H9 (cell line): ENCODE measurements at regions not wholly inside any gene's neighbourhood (a gene's known extent, or its start where the extent isn't known, plus 50 kb on each side); places are given as distances from the start of the nearest gene placed in this dataset.

Source experiments
- DNase-seq: peaks from one replicate; pipeline ENCODE4 v3.0.0-alpha.2; 2017
- H2AFZ ChIP-seq: one replicate; pipeline ENCODE4 v1.6.1; 2013; ENCODE audit warnings: mild to moderate bottlenecking, low read length, control low read depth, moderate library complexity
- H2AK5ac ChIP-seq: 2 replicates; pipeline ENCODE4 v1.6.1; 2013; ENCODE audit warnings: low read length, control low read depth, mixed read lengths; ENCODE audit not compliant: insufficient read length
- H2BK120ac ChIP-seq: one replicate; pipeline ENCODE4 v1.6.1; 2013; ENCODE audit warnings: low read depth, mild to moderate bottlenecking, low read length, control low read depth, inconsistent platforms; ENCODE audit not compliant: poor library complexity, severe bottlenecking
- H2BK12ac ChIP-seq: 2 replicates; pipeline ENCODE4 v1.6.1; 2013; ENCODE audit warnings: low read length, control low read depth, mixed read lengths, low read depth; ENCODE audit not compliant: insufficient read length
- H2BK15ac ChIP-seq: 2 replicates; pipeline ENCODE4 v1.6.1; 2013; ENCODE audit warnings: low read depth, low read length, control low read depth
- H2BK20ac ChIP-seq: one replicate; pipeline ENCODE4 v1.6.1; 2013; ENCODE audit warnings: low read depth, mild to moderate bottlenecking, low read length, control low read depth, inconsistent platforms; ENCODE audit not compliant: poor library complexity, severe bottlenecking
- H2BK5ac ChIP-seq: 2 replicates; pipeline ENCODE4 v1.6.1; 2013; ENCODE audit warnings: low read length, control low read depth, mixed read lengths; ENCODE audit not compliant: insufficient read length
- H3K14ac ChIP-seq: 2 replicates; pipeline ENCODE4 v1.6.1; 2013; ENCODE audit warnings: low read length, control low read depth; ENCODE audit not compliant: insufficient read depth
- H3K18ac ChIP-seq: 2 replicates; pipeline ENCODE4 v1.6.1; 2013; ENCODE audit warnings: low read depth, mild to moderate bottlenecking, mixed read lengths, low read length, control low read depth; ENCODE audit not compliant: insufficient read length
- H3K23ac ChIP-seq: 2 replicates; pipeline ENCODE4 v1.6.1; 2013; ENCODE audit warnings: low read length, control low read depth, mixed read lengths, low read depth; ENCODE audit not compliant: insufficient read length
- H3K23me2 ChIP-seq: 2 replicates; pipeline ENCODE4 v1.6.1; 2013; ENCODE audit warnings: low read depth, mild to moderate bottlenecking, mixed read lengths, low read length, control low read depth; ENCODE audit not compliant: insufficient read length, poor library complexity, severe bottlenecking
- H3K27ac ChIP-seq: 2 replicates; pipeline ENCODE4 v1.5.1; 2013; ENCODE audit warnings: low read length, control low read depth, mixed read lengths, low read depth; ENCODE audit not compliant: insufficient read length
- H3K27me3 ChIP-seq: 2 replicates; pipeline ENCODE4 v1.6.1; 2013; ENCODE audit warnings: low read length, control low read depth, inconsistent platforms; ENCODE audit not compliant: insufficient read depth
- H3K4ac ChIP-seq: 2 replicates; pipeline ENCODE4 v1.6.1; 2013; ENCODE audit warnings: low read depth, mild to moderate bottlenecking, control low read depth, inconsistent platforms, low read length, moderate library complexity
- H3K4me1 ChIP-seq: 2 replicates; pipeline ENCODE4 v1.6.1; 2013; ENCODE audit warnings: low read length, control low read depth, inconsistent platforms; ENCODE audit not compliant: insufficient read depth
- H3K4me2 ChIP-seq: 2 replicates; pipeline ENCODE4 v1.6.1; 2013; ENCODE audit warnings: low read length, control low read depth, mixed read lengths; ENCODE audit not compliant: insufficient read length, insufficient read depth
- H3K56ac ChIP-seq: 2 replicates; pipeline ENCODE4 v1.6.1; 2013; ENCODE audit warnings: low read depth, mild to moderate bottlenecking, mixed read lengths, low read length, control low read depth; ENCODE audit not compliant: insufficient read length
- H3K79me1 ChIP-seq: 2 replicates; pipeline ENCODE4 v1.6.1; 2013; ENCODE audit warnings: low read depth, mild to moderate bottlenecking, moderate library complexity, low read length, control low read depth, inconsistent platforms; ENCODE audit not compliant: insufficient read depth, poor library complexity, severe bottlenecking
- H3K79me2 ChIP-seq: 2 replicates; pipeline ENCODE4 v1.6.1; 2013; ENCODE audit warnings: low read length, control low read depth, inconsistent platforms; ENCODE audit not compliant: insufficient read depth
- H3K9ac ChIP-seq: 2 replicates; pipeline ENCODE4 v1.6.1; 2013; ENCODE audit warnings: low read length, control low read depth, mixed read lengths; ENCODE audit not compliant: insufficient read length; ENCODE audit errors: extremely low read depth
- H3K9me3 ChIP-seq: one replicate; pipeline ENCODE4 v1.6.1; 2013; ENCODE audit warnings: low read depth, low read length, inconsistent platforms; ENCODE audit not compliant: control insufficient read depth
- H3T11ph ChIP-seq: one replicate; pipeline ENCODE4 v1.6.1; 2013; ENCODE audit warnings: mild to moderate bottlenecking, low read length, control low read depth, inconsistent platforms
- H4K20me1 ChIP-seq: one replicate; pipeline ENCODE4 v1.6.1; 2013; ENCODE audit not compliant: control insufficient read depth, insufficient read length, insufficient read depth
- H4K5ac ChIP-seq: 2 replicates; pipeline ENCODE4 v1.6.1; 2013; ENCODE audit warnings: low read depth, mild to moderate bottlenecking, mixed read lengths, low read length, control low read depth; ENCODE audit not compliant: insufficient read length
- H4K8ac ChIP-seq: replicated peaks from 2 replicates; pipeline ENCODE4 v1.6.1; 2013; ENCODE audit warnings: low read length, control low read depth, mixed read lengths, low read depth; ENCODE audit not compliant: insufficient read length
- H4K91ac ChIP-seq: 2 replicates; pipeline ENCODE4 v1.6.1; 2013; ENCODE audit warnings: low read depth, mild to moderate bottlenecking, moderate library complexity, mixed read lengths, low read length, control low read depth; ENCODE audit not compliant: insufficient read length
- H3K27ac Mint-ChIP-seq, 3 experiments: 2 replicates in 2 of 3; 3 replicates in 1 of 3; pipeline ENCODE4 v1.8.0; 2020 to 2021; ENCODE audit warnings: mixed read lengths in 3 of 3, mild to moderate bottlenecking in 1 of 3, moderate library complexity in 1 of 3
- H3K27me3 Mint-ChIP-seq: 2 replicates; pipeline ENCODE4 v1.8.0; 2021; ENCODE audit warnings: low read depth, mild to moderate bottlenecking, moderate library complexity, mixed read lengths
- H3K36me3 Mint-ChIP-seq, 3 experiments: 2 replicates in 2 of 3; 3 replicates in 1 of 3; pipeline ENCODE4 v1.8.0; 2020 to 2021; ENCODE audit warnings: low read depth in 3 of 3, mixed read lengths in 3 of 3; ENCODE audit not compliant: insufficient read depth in 1 of 3
- H3K4me1 Mint-ChIP-seq, 2 experiments: 2 replicates each; pipeline ENCODE4 v1.8.0; 2020; ENCODE audit warnings: mixed read lengths in 2 of 2
- H3K4me3 Mint-ChIP-seq, 2 experiments: 2 replicates in 1 of 2; 3 replicates in 1 of 2; pipeline ENCODE4 v1.8.0; 2020 to 2021; ENCODE audit warnings: mild to moderate bottlenecking in 2 of 2, mixed read lengths in 2 of 2, moderate library complexity in 1 of 2
- H3K9me3 Mint-ChIP-seq, 2 experiments: 2 replicates in 1 of 2; 3 replicates in 1 of 2; pipeline ENCODE4 v1.8.0; 2020; ENCODE audit warnings: mild to moderate bottlenecking in 2 of 2, mixed read lengths in 2 of 2, moderate library complexity in 1 of 2
- WGBS: extraction: QIAGEN DNeasy Blood & Tissue Kit; methylation state at CpG from one replicate; pipeline ENCODE4 v1.1.7; 2013; ENCODE audit warnings: missing lambda C conversion rate, low lambda C conversion rate, mixed read lengths; ENCODE audit not compliant: insufficient read length; ENCODE audit errors: extremely low coverage; 5-methylcytosine and 5-hydroxymethylcytosine counted together
- TF ChIP-seq, protein P1 (sequence below): fragments of 200-600 bp; sonication (generic); conservative IDR thresholded peaks from 3 replicates; pipeline ENCODE4 v1.8.0; 2021; ENCODE audit warnings: antibody characterized with exemption, mild to moderate bottlenecking

DNA sequence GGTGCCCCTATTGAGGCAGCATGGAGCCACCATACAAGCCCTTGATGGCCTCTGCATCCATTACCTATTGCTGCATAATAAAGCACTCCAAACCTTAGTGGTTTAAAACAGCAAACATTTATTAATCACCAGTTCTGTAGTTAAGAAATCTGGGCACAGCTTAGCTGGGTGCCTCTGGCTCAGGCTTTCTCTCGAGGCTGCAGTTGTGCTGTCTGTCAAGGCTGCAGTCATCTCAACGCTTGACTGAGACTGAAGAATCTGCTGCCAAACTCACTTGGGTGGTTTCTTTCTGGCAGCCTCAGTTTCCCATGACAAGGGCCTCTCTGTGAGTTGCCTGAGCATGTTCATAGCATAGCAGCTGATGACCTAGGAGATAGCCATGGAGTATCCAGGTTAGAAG, 207.4 kb upstream of the LRFN2 start:
- no peak overlapping the region for H2AFZ ChIP-seq
- H3K4me3 Mint-ChIP-seq: no peak overlapping the region
- H3K27ac Mint-ChIP-seq: no peak overlapping the region
- no peaks in the 10 kb centered on the region; a peak in 1 of 5 replicates for H3K9me3 Mint-ChIP-seq
- no peak overlapping the region for H2BK15ac ChIP-seq
- no peak overlapping the region for H3T11ph ChIP-seq
- H3K79me1 ChIP-seq: no peaks in the 10 kb centered on the region
- WGBS: no CpG with 5 or more reads among the region's 2 CpGs
- DNase-seq: no peak
- no peaks in the 10 kb centered on the region for H3K23me2 ChIP-seq
- H3K14ac ChIP-seq: no peak overlapping the region
- H3K27me3 Mint-ChIP-seq: peaks cover 65% of the 10 kb centered on the region
- H3K4me1 ChIP-seq: peaks cover 3% of the 10 kb centered on the region; the same call in 1 of the 2 replicates
- H4K91ac ChIP-seq: no peak overlapping the region
- no peak overlapping the region for H2BK12ac ChIP-seq
- H2BK20ac ChIP-seq: no peak overlapping the region
- H3K9ac ChIP-seq: no peak overlapping the region
- no peak overlapping the region for H3K4ac ChIP-seq
- H3K23ac ChIP-seq: no peak overlapping the region
- TF ChIP-seq, protein P1, sequence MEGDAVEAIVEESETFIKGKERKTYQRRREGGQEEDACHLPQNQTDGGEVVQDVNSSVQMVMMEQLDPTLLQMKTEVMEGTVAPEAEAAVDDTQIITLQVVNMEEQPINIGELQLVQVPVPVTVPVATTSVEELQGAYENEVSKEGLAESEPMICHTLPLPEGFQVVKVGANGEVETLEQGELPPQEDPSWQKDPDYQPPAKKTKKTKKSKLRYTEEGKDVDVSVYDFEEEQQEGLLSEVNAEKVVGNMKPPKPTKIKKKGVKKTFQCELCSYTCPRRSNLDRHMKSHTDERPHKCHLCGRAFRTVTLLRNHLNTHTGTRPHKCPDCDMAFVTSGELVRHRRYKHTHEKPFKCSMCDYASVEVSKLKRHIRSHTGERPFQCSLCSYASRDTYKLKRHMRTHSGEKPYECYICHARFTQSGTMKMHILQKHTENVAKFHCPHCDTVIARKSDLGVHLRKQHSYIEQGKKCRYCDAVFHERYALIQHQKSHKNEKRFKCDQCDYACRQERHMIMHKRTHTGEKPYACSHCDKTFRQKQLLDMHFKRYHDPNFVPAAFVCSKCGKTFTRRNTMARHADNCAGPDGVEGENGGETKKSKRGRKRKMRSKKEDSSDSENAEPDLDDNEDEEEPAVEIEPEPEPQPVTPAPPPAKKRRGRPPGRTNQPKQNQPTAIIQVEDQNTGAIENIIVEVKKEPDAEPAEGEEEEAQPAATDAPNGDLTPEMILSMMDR: no peak
- H3K4me1 Mint-ChIP-seq: peaks cover 18 to 28% of the 10 kb centered on the region in 2 experiments
- H3K4me2 ChIP-seq: no peak overlapping the region
- no peaks in the 10 kb centered on the region for H3K27me3 ChIP-seq
- H3K36me3 Mint-ChIP-seq: peaks cover 0 to 2% (median 0%) of the 10 kb centered on the region in 3 experiments; a peak in 1 of 7 replicates
- H3K79me2 ChIP-seq: no peaks in the 10 kb centered on the region
- no peak overlapping the region for H3K56ac ChIP-seq
- H2BK120ac ChIP-seq: no peak overlapping the region
- H4K5ac ChIP-seq: no peak overlapping the region
- H3K18ac ChIP-seq: no peak overlapping the region
- no peak overlapping the region for H3K27ac ChIP-seq
- H2AK5ac ChIP-seq: no peak overlapping the region
- no peak overlapping the region for H4K8ac ChIP-seq
- H3K9me3 ChIP-seq: no peaks in the 10 kb centered on the region
- no peaks in the 10 kb centered on the region for H4K20me1 ChIP-seq
- H2BK5ac ChIP-seq: no peak overlapping the region
